ENCODE measurements at regions not wholly inside any gene's neighbourhood (a gene's known extent, or its start where the extent isn't known, plus 50 kb on each side); places are given as distances from the start of the nearest gene placed in this dataset.

DNA sequence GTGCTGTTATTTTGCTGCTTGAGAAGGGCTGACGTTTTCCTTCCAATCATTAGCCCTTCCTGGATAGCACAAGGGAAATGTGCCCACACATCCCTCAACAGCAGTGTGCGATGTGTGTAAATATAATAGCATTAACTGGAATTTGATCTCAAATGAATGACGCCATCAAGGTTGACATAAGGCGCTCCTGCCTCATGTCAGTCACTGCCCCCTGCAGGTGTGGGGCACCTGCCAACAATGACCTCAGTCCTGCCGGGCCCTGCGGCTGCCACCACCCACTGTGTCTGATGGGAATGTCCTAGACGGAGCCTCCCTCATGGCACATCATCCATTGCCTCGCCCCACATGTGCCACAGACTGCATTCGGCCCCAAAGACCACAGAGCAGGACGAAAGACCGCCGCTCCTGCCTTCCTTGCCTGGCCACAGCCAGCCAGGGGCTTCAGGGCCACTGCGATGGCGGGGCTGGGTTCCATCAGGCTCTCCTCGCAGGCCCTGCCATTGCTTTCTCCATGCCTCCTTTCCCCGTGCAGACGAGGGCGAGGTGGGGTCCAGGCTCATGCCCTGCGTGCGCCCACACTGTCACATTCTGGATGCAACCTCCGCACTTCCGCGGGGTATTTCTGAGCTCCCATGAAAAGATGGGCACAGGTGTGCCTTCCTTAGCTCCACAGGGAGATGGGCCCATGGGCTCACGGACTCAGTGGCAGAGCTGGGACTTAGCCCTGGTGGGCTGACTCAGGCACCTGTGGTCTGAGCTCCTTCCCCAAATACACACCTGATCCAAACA, 146.7 kb downstream of the SOX1 start:
- no peaks in the 10 kb centered on the region for H3K4me1 Mint-ChIP-seq (ENCODE audit: low read depth, unreplicated experiment)
- no peak overlapping the region for H3K27ac Mint-ChIP-seq (ENCODE audit: unreplicated experiment)
- BruUV-seq (replicated peaks), result no TSS peak
- CTCF ChIA-PET, result no interaction called here
- H3K36me3 Mint-ChIP-seq (ENCODE audit: insufficient read depth, unreplicated experiment), result no peaks in the 10 kb centered on the region
- intact Hi-C loops (cut with micrococcal nuclease; ENCODE audit: unreplicated experiment), result no loop called here
- no peak for TF ChIP-seq CTCF (IDR thresholded peaks at IDR 0.05; ENCODE audit: unreplicated experiment)
- no peak overlapping the region for H3K4me3 Mint-ChIP-seq (ENCODE audit: low read depth, unreplicated experiment)
- H3K27me3 Mint-ChIP-seq (ENCODE audit: unreplicated experiment), result no peaks in the 10 kb centered on the region
- peaks cover 2% of the 10 kb centered on the region for H3K9me3 Mint-ChIP-seq (ENCODE audit: low read depth, unreplicated experiment)
- peak; percentile 1 for DNase-seq

DNA sequence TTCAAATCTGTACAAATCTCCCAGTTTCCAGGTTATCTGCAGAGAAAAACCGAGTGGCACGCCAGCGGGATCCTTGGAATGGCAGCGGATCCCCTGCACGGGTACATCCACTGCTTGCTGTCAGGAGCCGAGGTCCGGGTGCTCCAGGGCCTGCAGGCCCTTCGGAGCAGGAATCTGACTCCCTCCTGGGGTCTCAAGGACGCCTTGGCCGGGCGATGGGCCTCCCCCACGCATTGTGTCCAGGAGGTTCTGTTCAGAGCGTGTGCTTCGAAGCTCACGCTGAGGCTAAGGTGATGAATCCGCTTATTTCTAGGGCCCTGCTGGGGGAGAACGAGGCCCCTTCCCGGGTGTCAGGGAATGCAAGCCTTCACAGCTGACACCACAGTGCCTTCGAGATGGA, 148.9 kb downstream of the SOX1 start:
- intact Hi-C loops (cut with micrococcal nuclease; ENCODE audit: unreplicated experiment), result no loop called here
- Mint-ChIP-seq H3K9me3 (ENCODE audit: low read depth, unreplicated experiment) (peaks cover 2% of the 10 kb centered on the region), H3K4me3 (ENCODE audit: low read depth, unreplicated experiment) (no peak overlapping the region), H3K27me3 (ENCODE audit: unreplicated experiment) (no peaks in the 10 kb centered on the region), H3K4me1 (ENCODE audit: low read depth, unreplicated experiment) (no peaks in the 10 kb centered on the region), H3K27ac (ENCODE audit: unreplicated experiment) (no peak overlapping the region), H3K36me3 (ENCODE audit: insufficient read depth, unreplicated experiment) (no peaks in the 10 kb centered on the region)
- no peak for DNase-seq
- CTCF ChIA-PET, result interaction anchor here (0.5 kb wide), 1 partner anchor 227 kb away, joined by 3 read pairs; no protein-coding TSS in a partner anchor
- BruUV-seq (replicated peaks), result no TSS peak
- TF ChIP-seq CTCF (IDR thresholded peaks at IDR 0.05; ENCODE audit: unreplicated experiment), result no peak

GRCh38 chr13:112217431-112217830, 150.5 kb downstream of the SOX1 start:
- peaks cover 2% of the 10 kb centered on the region for H3K9me3 Mint-ChIP-seq (ENCODE audit: low read depth, unreplicated experiment)
- CTCF ChIA-PET, result no interaction called here

GRCh38 chr13:112218416-112218815, 151.5 kb downstream of the SOX1 start:
- no peak for DNase-seq
- no TSS peak for BruUV-seq (replicated peaks)
- no peak overlapping the region for H3K27ac Mint-ChIP-seq (ENCODE audit: unreplicated experiment)
- no peaks in the 10 kb centered on the region for H3K4me1 Mint-ChIP-seq (ENCODE audit: low read depth, unreplicated experiment)
- H3K4me3 Mint-ChIP-seq (ENCODE audit: low read depth, unreplicated experiment), result no peak overlapping the region
- intact Hi-C loops (cut with micrococcal nuclease; ENCODE audit: unreplicated experiment), result no loop called here
- H3K27me3 Mint-ChIP-seq (ENCODE audit: unreplicated experiment), result no peaks in the 10 kb centered on the region
- no peaks in the 10 kb centered on the region for H3K36me3 Mint-ChIP-seq (ENCODE audit: insufficient read depth, unreplicated experiment)
- CTCF ChIA-PET, result no interaction called here
- no peak for TF ChIP-seq CTCF (IDR thresholded peaks at IDR 0.05; ENCODE audit: unreplicated experiment)
- H3K9me3 Mint-ChIP-seq (ENCODE audit: low read depth, unreplicated experiment), result peaks cover 2% of the 10 kb centered on the region

More at GRCh38 chr13:112217431-112217830, 150.5 kb downstream of the SOX1 start:
- no TSS peak for BruUV-seq (replicated peaks)
- Mint-ChIP-seq H3K27me3 (ENCODE audit: unreplicated experiment) (no peaks in the 10 kb centered on the region), H3K27ac (ENCODE audit: unreplicated experiment) (no peak overlapping the region), H3K4me3 (ENCODE audit: low read depth, unreplicated experiment) (no peak overlapping the region), H3K4me1 (ENCODE audit: low read depth, unreplicated experiment) (no peaks in the 10 kb centered on the region), H3K36me3 (ENCODE audit: insufficient read depth, unreplicated experiment) (no peaks in the 10 kb centered on the region)
- DNase-seq, result no peak
- intact Hi-C loops (cut with micrococcal nuclease; ENCODE audit: unreplicated experiment), result no loop called here
- TF ChIP-seq CTCF (IDR thresholded peaks at IDR 0.05; ENCODE audit: unreplicated experiment), result no peak

Data from Calu3 (cell line).